OCI-LY1 (cell line): ENCODE measurements at regions not wholly inside any gene's neighbourhood (a gene's known extent, or its start where the extent isn't known, plus 50 kb on each side); places are given as distances from the start of the nearest gene placed in this dataset.

Experiments used
- CTCF ChIP-seq: fragments of 200-600 bp; sonication (generic), shearing (Covaris generic); IDR thresholded peaks from 2 replicates; pipeline ENCODE4 v1.5.1; 2017; ENCODE audit warnings: mild to moderate bottlenecking, antibody characterized with exemption, low read length, moderate library complexity, mixed read lengths
- EZH2 ChIP-seq: fragments of 200-600 bp; sonication (generic), shearing (Covaris generic); IDR thresholded peaks from 2 replicates; pipeline ENCODE4 v1.8.0; 2017; ENCODE audit warnings: borderline replicate concordance, mixed run types, mild to moderate bottlenecking, antibody characterized with exemption, low read length, moderate library complexity, mixed read lengths

GRCh38 chr4:138078751-138079520 is 163.2 kb downstream of the SLC7A11 start:
- no peak for TF ChIP-seq CTCF
- TF ChIP-seq EZH2: no peak
